ENCODE measurements at regions not wholly inside any gene's neighbourhood (a gene's known extent, or its start where the extent isn't known, plus 50 kb on each side); places are given as distances from the start of the nearest gene placed in this dataset.

DNA sequence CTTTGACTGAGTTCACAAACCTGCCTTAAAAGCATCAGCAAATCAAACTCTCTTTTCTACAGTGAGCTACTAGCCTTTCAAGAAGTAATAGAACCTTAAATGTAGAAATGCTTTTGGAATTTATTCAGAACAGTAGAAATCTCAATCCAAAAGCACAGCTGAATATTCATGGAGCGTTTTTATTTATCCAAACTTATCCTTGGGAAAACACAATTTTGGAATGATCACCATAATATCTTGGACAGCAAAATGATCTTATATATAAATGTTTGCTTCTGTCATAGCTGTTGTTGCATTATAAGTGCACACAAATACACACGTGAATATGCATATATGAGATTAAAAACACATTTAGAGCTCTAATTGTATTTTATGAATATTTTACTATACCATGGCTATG, 747.3 kb upstream of the PIK3C3 start:
- no peak for FAIRE-seq

- FAIRE-seq, result no peak
Measured at GRCh38 chr18:41206341-41206830, 748.6 kb upstream of the PIK3C3 start.

- no peak for FAIRE-seq
Measured at GRCh38 chr18:41199212-41199611, 755.8 kb upstream of the PIK3C3 start.

- FAIRE-seq, result no peak
Measured at GRCh38 chr18:41197967-41198366, 757.1 kb upstream of the PIK3C3 start.

- FAIRE-seq, result no peak
Measured at GRCh38 chr18:41170346-41170745, 784.7 kb upstream of the PIK3C3 start.

- FAIRE-seq, result no peak
Measured at GRCh38 chr18:41165625-41166024, 789.4 kb upstream of the PIK3C3 start.

GRCh38 chr18:41162781-41163180, 792.3 kb upstream of the PIK3C3 start:
- FAIRE-seq, result no peak

DNA sequence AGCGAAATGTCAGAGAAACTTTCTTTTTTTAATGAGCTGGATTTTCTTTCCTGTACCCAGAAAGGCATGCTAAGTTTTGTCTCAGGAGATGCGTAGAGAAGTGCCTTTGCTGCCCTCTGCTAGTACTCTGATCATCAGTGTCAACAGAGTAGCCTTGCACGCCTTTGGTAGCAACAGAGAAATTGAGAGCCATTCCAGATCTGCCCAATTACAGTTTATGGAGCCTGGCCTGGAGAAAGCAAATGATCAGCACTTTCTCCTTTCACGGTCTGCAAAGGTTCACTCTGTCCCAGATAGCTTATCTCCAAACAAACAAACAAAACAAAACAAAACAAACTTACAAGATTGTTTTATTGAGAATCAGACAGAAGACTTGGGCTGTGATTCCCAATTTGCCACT, 792.8 kb upstream of the PIK3C3 start:
- FAIRE-seq, result no peak

GRCh38 chr18:41155910-41156851, 798.9 kb upstream of the PIK3C3 start:
- FAIRE-seq, result no peak

GRCh38 chr18:41155025-41155424, 800.0 kb upstream of the PIK3C3 start:
- FAIRE-seq, result no peak

DNA sequence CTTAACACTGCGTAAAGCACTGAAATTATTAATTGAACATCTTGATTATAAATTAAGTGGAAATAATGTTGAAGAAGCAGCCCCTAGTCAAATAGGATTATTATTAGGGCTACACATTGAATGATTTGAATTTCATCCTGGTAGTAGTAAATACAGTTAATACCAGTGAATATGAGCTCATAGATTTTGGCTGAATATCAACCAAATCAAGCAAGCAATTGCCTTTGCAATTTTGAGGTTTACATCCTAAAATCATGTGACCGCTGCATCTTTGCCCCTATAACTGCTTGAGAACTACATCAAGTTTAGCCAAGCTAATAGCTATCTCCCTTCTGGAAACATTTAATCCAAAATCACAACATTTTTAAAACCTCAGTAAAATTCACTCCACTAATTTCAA, 801.2 kb upstream of the PIK3C3 start:
- no peak for FAIRE-seq

- no peak for FAIRE-seq
Measured at GRCh38 chr18:41150316-41150715, 804.7 kb upstream of the PIK3C3 start.

DNA sequence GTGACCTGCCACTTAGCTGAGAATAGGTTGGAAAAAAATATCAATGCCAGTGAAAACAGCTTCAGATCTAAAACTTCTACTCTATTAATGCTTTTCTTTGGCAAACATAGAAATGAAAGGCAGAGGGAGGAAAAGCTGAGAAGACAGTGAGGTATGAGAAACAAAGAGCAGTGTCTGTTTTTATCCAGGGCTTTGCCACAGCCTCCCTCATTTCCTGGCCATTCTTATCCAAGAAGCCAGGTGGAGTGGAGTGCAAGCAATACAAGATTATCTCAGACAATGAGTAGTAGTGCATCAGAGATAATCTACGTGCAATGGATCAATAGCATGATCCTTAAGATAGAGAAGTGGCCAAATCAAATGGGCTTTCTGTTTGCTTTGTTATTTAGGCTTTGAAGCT, 808.7 kb upstream of the PIK3C3 start:
- FAIRE-seq, result no peak

DNA sequence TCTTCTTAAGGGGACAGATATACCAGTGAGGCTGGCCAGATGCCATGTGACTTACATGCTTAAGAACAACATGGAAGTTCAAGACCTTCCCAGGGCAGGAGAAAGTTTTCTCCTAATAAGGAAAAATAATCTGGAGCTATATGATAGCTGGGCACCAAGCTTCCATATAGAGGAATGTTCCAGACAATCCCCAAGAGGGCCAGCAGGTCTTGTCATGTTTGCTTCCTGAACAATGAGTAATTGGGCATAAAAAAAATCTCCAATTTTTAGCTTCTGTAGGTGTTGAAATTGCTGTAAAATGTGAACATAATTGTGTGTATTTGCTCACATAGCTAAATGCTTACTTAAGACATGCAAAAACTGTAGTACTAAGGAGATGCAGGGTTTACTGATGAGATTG, 809.5 kb upstream of the PIK3C3 start:
- FAIRE-seq, result no peak

- FAIRE-seq, result no peak
Measured at GRCh38 chr18:41144441-41144840, 810.6 kb upstream of the PIK3C3 start.

- no peak for FAIRE-seq
Measured at GRCh38 chr18:41140506-41140905, 814.5 kb upstream of the PIK3C3 start.

DNA sequence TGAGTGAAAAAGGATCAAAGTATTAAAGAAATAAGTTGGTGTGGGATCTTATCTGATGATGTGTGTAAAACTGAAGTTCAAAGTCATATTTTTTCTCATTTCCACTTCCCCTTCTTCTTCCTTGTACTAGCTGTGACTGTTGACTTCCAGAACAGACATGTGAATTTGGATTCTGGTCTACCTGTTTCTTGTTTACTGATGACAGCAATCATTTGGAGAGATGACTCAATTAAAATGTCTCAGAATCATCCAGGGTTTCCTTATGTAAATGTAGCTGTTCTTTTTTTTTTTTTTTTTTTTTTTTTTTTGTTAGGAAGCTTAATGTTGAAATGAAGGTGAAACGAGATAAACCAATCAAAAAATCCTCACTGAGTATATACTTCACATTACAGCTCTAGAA, 819.9 kb upstream of the PIK3C3 start:
- FAIRE-seq, result no peak

DNA sequence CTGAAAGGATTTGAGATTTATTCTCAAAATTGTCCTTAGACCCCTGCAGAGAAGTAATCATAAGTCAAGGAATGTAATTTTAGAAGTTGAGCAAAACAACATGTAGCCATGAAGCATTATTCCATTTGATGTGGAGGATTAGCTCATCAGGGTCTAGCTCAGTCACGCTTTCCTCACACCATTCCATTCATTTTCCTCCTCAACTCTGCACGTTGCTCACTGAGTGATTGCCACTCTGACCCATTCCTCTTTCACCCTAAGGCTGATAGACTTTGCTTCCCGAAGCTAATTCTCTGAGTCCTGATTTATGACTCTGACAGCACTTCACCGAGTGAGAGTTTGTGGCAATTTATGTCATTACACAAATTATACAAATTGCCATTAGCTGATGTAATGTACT, 820.6 kb upstream of the PIK3C3 start:
- FAIRE-seq, result no peak

- no peak for FAIRE-seq
Measured at GRCh38 chr18:41131050-41131449, 824.0 kb upstream of the PIK3C3 start.

GRCh38 chr18:41128545-41128944, 826.5 kb upstream of the PIK3C3 start:
- FAIRE-seq, result no peak

- FAIRE-seq, result no peak
Measured at GRCh38 chr18:41128126-41128525, 826.9 kb upstream of the PIK3C3 start.

GRCh38 chr18:41126541-41127235, 828.3 kb upstream of the PIK3C3 start:
- FAIRE-seq, result no peak

DNA sequence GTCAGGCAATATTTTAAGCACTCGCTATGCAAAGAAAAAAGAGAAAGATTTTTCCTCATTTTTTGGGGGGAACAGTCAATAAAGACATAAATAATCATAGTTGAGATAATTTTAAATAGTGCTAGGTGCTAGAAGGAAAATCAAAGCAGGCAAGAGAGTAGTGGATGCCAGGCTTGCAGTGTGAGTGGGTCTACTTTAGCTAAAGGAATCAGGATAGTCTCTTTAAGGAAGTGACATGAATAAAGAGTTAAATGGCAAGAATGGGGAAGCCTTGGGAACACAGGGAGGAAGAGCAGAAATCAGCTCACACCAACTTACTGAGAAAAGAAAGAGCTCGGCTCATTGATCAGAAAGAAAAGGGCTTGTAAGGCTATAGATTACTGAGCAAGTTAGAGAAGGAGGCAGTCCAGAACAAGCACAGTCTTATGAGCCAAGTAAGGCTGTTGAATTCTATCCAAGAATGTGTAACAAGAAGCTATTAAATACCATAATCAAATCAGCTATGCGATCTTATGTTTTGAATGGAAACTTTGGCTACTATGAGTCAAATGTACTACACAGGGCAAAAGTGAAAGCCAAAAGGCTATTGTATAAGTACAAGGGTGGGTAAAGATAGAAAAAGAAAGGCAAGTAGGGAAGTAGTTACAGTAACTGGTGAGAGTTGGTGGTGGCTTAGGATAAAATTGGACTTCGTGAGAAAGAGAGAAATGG, 833.8 kb upstream of the PIK3C3 start:
- FAIRE-seq, result no peak

Measured in TTC549 (cell line).